NCI-H345 (cell line): ENCODE measurements at regions not wholly inside any gene's neighbourhood (a gene's known extent, or its start where the extent isn't known, plus 50 kb on each side); places are given as distances from the start of the nearest gene placed in this dataset.

Experiments
- DNase-seq: peaks from one replicate; lab custom pipeline; 2025; lab: John Stamatoyannopoulos, UW

DNA sequence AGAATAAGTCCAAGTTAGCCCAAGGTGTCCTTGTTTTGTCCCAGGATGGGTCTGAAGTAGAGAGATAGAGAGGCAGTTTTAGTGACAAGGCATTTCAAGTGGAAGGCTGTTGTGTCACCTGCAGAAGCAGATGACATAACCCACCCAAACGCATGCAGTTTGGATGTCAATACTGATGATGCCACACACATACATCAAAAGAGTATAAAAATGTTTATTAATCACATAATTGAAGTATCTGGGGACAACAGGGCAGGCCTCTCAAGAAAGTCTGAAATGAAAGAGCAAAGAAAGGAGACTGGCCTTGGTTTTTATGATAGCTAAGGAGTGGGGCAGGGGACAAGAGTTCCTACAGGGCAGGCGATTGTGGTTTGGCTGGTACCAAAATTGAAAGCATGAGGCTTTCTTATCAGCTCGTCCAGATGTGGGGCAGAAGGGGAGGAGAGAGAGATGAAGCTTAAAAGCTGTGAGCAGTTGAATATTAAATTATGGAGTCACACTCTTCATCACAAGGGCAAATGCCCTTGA, 78.4 kb upstream of the TSPAN8 start:
- DNase-seq = no peak

GRCh38 chr12:71233083-71233482, 75.3 kb upstream of the TSPAN8 start:
- DNase-seq = no peak

DNA sequence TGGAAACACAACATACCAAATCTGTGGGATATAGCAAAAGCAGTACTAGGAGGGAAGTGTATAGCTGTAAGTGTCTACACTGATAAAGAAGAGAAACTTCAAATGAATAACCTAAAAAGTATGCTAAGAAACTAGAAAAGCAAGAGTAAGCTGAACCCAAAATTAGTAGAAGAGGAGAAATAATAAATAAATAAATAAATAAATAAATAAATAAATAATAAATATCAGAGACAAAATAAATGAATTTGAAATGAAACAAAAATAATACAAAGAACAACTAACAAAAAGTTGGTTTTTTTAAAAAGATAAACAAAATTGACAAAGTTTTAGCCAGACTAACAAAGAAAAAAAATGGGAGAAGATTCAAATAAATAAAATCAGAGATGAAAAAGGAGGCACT, 72.7 kb upstream of the TSPAN8 start:
- no peak for DNase-seq

DNA sequence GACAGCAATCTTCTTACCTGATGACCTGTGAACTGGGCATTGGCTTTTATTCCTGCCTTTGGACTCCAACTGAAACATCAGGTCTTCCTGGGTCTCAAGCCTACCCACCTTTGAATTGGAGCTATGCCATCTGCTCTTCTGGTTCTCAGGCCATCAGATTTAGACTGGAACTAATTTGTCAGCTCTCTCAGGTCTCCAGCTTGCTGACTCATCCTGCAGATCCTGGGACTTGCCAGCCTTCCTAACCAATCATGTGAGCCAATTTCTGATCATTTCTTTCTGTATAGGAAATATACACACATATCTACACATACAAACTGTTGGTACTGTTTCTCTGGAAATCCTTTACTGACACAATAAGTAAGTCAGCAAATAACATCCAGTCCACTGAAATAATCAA, 65.3 kb upstream of the TSPAN8 start:
- DNase-seq = no peak

DNA sequence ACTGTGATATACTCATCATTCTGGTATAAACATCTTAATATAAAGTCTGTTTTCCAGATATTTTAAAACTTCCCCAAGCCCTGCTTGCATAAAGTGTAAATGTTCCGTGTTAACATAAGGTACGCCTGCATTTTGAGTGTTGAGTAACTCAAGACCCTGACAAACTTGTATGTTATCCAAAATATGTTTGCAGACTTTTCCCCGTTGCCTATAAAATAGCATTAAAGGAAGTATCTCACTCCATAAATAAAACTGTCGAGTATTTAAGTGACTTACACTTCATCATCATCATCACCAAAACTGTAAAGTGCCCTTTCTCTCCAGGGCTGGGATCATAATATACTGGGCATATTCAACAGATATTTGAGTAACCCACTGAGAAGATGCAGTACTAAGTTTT, 64.6 kb upstream of the TSPAN8 start:
- DNase-seq = no peak

DNA sequence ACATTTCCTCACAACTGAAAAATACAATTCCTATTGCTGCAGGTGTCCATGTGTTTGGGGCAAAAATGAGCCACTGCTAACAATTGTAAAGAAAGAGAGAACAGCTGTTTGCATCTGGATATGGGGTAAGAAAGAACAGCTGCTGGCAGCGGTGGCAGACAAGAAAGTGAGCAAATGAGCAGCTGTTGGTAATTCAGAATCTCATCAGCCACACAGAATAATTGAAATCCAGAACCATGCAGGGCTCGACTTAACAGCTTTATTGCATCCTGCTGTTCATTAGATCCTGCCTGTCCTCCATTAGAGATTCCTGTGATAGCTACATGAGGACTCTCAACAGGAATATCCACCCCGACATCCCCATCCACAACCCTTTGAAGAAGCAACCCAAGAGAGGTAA, 62.5 kb upstream of the TSPAN8 start:
- DNase-seq = no peak

DNA sequence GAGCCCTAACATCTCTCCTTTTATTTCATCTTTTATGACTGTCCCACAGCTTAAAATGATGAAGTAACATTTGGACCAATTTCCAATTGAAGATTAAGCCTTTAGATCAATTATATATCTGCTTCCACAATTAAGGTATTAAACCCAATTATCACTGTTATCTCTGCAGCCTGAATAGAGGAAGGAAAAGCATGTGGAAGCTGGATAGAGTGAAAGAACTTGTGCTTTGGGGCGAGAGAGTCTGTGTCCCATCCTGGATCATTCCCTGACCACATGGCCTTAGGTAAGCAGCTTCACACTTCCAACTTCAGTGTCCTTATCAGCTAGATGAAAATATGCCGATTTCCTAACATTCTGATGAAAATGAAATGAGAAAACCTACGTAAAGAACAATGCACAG, 61.4 kb upstream of the TSPAN8 start:
- no peak for DNase-seq

GRCh38 chr12:71218616-71219015, 60.8 kb upstream of the TSPAN8 start:
- no peak for DNase-seq

GRCh38 chr12:71216725-71217579, 59.2 kb upstream of the TSPAN8 start:
- peak; percentile 67 for DNase-seq

GRCh38 chr12:71214511-71215285, 56.9 kb upstream of the TSPAN8 start:
- DNase-seq = no peak

DNA sequence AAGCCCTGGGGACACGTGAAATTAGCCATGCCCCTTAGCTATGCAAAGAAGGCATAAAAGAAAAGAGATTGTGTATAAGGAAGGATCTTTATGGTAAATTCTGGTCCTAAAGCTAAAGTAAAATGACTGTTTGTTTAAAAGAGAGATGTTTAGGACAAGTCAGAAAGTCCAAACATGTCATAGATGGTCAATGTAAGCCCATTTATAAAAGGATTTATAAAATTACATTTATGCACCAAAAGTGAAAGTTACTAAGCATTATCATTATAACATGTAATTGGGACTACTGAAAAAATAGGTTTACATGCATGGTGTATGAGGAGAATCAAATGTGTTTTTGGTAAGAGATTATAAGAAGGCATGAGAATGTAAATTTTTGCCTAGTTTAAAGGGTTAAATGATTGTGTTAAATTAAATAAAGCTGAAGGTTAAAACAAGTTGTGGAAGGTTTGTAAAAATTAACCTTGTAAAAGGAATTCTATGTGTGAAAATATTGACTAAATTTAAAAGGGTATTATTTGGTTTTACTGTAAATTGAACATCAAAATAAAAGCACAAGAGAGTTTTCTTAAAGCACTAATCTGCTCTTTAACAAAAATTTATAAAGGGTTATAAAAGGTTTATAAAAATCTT, 50.4 kb upstream of the TSPAN8 start:
- DNase-seq = no peak
